GM12878 (cell line): ENCODE measurements at regions not wholly inside any gene's neighbourhood (a gene's known extent, or its start where the extent isn't known, plus 50 kb on each side); places are given as distances from the start of the nearest gene placed in this dataset.

Source experiments
- ATAC-seq: fragments of 200-7000 bp; cut with Tn5 transposase; 3 replicates; pipeline ENCODE4 v1.9.1; 2020; ENCODE audit warnings: mild to moderate bottlenecking, moderate library complexity
- BruUV-seq: library from RNA; stranded (reverse); fragments of 400-500 nt; replicated peaks from 2 replicates; lab custom pipeline; 2021; lab: Mats Ljungman, UMichigan
- CTCF ChIA-PET: fragments of 300-600 bp; sonication (Branson Sonifier 250); formaldehyde crosslinking; extraction: SDS; loops from one replicate; lab custom pipeline; 2021; ENCODE audit warnings: inconsistent platforms; lab: Yijun Ruan, JAX
- POLR2A ChIA-PET: fragments of 350-600 bp; formaldehyde crosslinking; extraction: SDS; loops from one replicate; lab custom pipeline; 2021; ENCODE audit warnings: inconsistent platforms; lab: Charles Lee
- RAD21 ChIA-PET: fragments of 300-600 bp; sonication (Branson Sonifier 250); formaldehyde crosslinking; loops from one replicate; lab custom pipeline; 2023; ENCODE audit warnings: antibody characterized with exemption; ENCODE audit not compliant: unreplicated experiment; lab: Charles Lee
- SMC1A ChIA-PET: fragments of 300-600 bp; sonication (Branson Sonifier 250); formaldehyde crosslinking; loops from one replicate; lab custom pipeline; 2023; ENCODE audit not compliant: unreplicated experiment, uncharacterized antibody; lab: Charles Lee
- DNase-seq: peaks from one replicate; pipeline ENCODE4 v3.0.0-alpha.2; 2011; ENCODE audit warnings: low read depth, low spot score
- FAIRE-seq: peaks from 3 replicates; lab custom pipeline; 2011; peaks lifted over from hg19 to GRCh38; lab: Jason Lieb, UNC
- H2AFZ ChIP-seq: 2 replicates; pipeline ENCODE4 v1.6.0; 2011; ENCODE audit warnings: low read depth, low read length, control low read depth; ENCODE audit not compliant: control insufficient read depth
- H3K27ac ChIP-seq: 2 replicates; pipeline ENCODE4 v1.5.1; 2011; ENCODE audit warnings: control low read depth; ENCODE audit not compliant: control insufficient read depth, insufficient read depth
- H3K27me3 ChIP-seq, 2 experiments: replicated peaks in 1 of 2; 2 replicates each; pipeline versions ENCODE4 v1.6.0 to v1.6.1; 2011; ENCODE audit warnings: low read length in 1 of 2; ENCODE audit not compliant: control insufficient read depth in 2 of 2, insufficient read depth in 2 of 2
- H3K36me3 ChIP-seq, 2 experiments: 2 replicates each; pipeline ENCODE4 v1.5.1; 2011; ENCODE audit warnings: low read length in 1 of 2; ENCODE audit not compliant: control insufficient read depth in 2 of 2, insufficient read depth in 2 of 2
- H3K4me1 ChIP-seq: 2 replicates; pipeline ENCODE4 v1.6.1; 2011; ENCODE audit warnings: mild to moderate bottlenecking, low read length, moderate library complexity, mixed read lengths; ENCODE audit not compliant: control insufficient read depth, insufficient read depth
- H3K4me2 ChIP-seq: 2 replicates; pipeline ENCODE4 v1.6.0; 2011; ENCODE audit warnings: control low read depth; ENCODE audit not compliant: control insufficient read depth, insufficient read depth
- H3K4me3 ChIP-seq: fragments of 200-600 bp; sonication (generic); 2 replicates; pipeline ENCODE4 v1.5.1; 2016
- H3K79me2 ChIP-seq: 2 replicates; pipeline ENCODE4 v1.6.0; 2011; ENCODE audit warnings: low read length; ENCODE audit not compliant: control insufficient read depth, insufficient read depth
- H3K9ac ChIP-seq: 2 replicates; pipeline ENCODE4 v1.8.0; 2011; ENCODE audit warnings: low read length, control low read depth, mixed read lengths; ENCODE audit not compliant: control insufficient read depth, insufficient read depth
- H3K9me3 ChIP-seq: replicated peaks from 3 replicates; pipeline ENCODE4 v1.5.1; 2011; ENCODE audit warnings: mild to moderate bottlenecking, low read length; ENCODE audit not compliant: control insufficient read depth, insufficient read depth
- H4K20me1 ChIP-seq: 2 replicates; pipeline ENCODE4 v1.6.0; 2011; ENCODE audit not compliant: control insufficient read depth, insufficient read depth
- BCLAF1 ChIP-seq: fragments of 450-650 bp; IDR thresholded peaks from 2 replicates; pipeline ENCODE4 v1.6.1; 2017; ENCODE audit warnings: antibody characterized with exemption, mild to moderate bottlenecking, moderate library complexity
- CREB1 ChIP-seq: IDR thresholded peaks from 2 replicates; pipeline ENCODE4 v1.6.1; 2012; ENCODE audit warnings: low read depth, mild to moderate bottlenecking, inconsistent platforms
- CTCF ChIP-seq, 3 experiments: IDR thresholded peaks in 2 of 3; conservative IDR thresholded peaks in 1 of 3; 2 replicates each; pipeline ENCODE4 v1.5.1; 2011; ENCODE audit warnings: low read depth in 3 of 3, low read length in 3 of 3, mild to moderate bottlenecking in 3 of 3, control low read depth in 2 of 3, moderate library complexity in 2 of 3, inconsistent platforms in 1 of 3, mixed read lengths in 1 of 3; ENCODE audit not compliant: control insufficient read depth in 2 of 3, insufficient read depth in 1 of 3; ENCODE audit errors: extremely low read depth in 1 of 3
- FOS ChIP-seq: IDR thresholded peaks from 3 replicates; pipeline ENCODE4 v1.6.1; 2011; ENCODE audit warnings: borderline replicate concordance; ENCODE audit not compliant: insufficient read length; ENCODE audit errors: extremely low read depth
- MYC ChIP-seq: IDR thresholded peaks from 2 replicates; pipeline ENCODE4 v1.6.1; 2011; ENCODE audit warnings: mild to moderate bottlenecking, low read length, moderate library complexity, inconsistent platforms; ENCODE audit not compliant: insufficient read depth, insufficient replicate concordance, insufficient read length, severe bottlenecking
- SIX5 ChIP-seq: IDR thresholded peaks from 2 replicates; pipeline ENCODE4 v1.6.1; 2011; ENCODE audit warnings: mild to moderate bottlenecking, low read depth, low read length, moderate library complexity; ENCODE audit not compliant: severe bottlenecking
- SP1 ChIP-seq: IDR thresholded peaks from one replicate; pipeline ENCODE4 v1.6.1; 2011; ENCODE audit warnings: low read depth, low read length
- SRF ChIP-seq, 2 experiments: IDR thresholded peaks; 2 replicates each; pipeline ENCODE4 v1.6.1; 2011; ENCODE audit warnings: low read depth in 2 of 2, low read length in 2 of 2, mild to moderate bottlenecking in 1 of 2, moderate library complexity in 1 of 2
- STAT1 ChIP-seq: fragments of 450-650 bp; conservative IDR thresholded peaks from 2 replicates; pipeline ENCODE4 v1.6.1; 2014; ENCODE audit warnings: antibody characterized with exemption, mild to moderate bottlenecking
- ZBED1 ChIP-seq: IDR thresholded peaks from 2 replicates; pipeline ENCODE4 v1.6.1; 2016; ENCODE audit warnings: borderline replicate concordance
- WGBS: methylation state at CpG from one replicate; pipeline ENCODE4 v1.1.6; 2016; ENCODE audit warnings: low lambda C conversion rate; ENCODE audit not compliant: insufficient replicate concordance, insufficient coverage; ENCODE audit errors: missing lambda C conversion rate; 5-methylcytosine and 5-hydroxymethylcytosine counted together
- in situ Hi-C: fragments of 300-500 bp; cut with MboI; formaldehyde crosslinking; loops from 9 replicates; pipeline ENCODE4 v1.14.3; 2018; ENCODE audit warnings: mixed read lengths
- intact Hi-C: fragments of 100-400 bp; cut with micrococcal nuclease; formaldehyde crosslinking; loops from one replicate; pipeline ENCODE4 v1.14.2; 2022; ENCODE audit not compliant: unreplicated experiment
- TF ChIP-seq, protein P1 (sequence below): fragments of 450-650 bp; IDR thresholded peaks from 2 replicates; pipeline ENCODE4 v1.6.1; 2017; ENCODE audit warnings: low read depth, mild to moderate bottlenecking, moderate library complexity
- TF ChIP-seq, protein P2 (sequence below): fragments of 450-650 bp; IDR thresholded peaks from 2 replicates; pipeline ENCODE4 v1.6.1; 2016; ENCODE audit warnings: mild to moderate bottlenecking
- TF ChIP-seq, protein P3 (sequence below): fragments of 450-650 bp; IDR thresholded peaks from 2 replicates; pipeline ENCODE4 v1.6.1; 2018; ENCODE audit warnings: borderline replicate concordance, mild to moderate bottlenecking; ENCODE audit not compliant: partially characterized antibody

- H3K9ac ChIP-seq, result no peak overlapping the region
- ATAC-seq (no peak), DNase-seq (no peak), FAIRE-seq (no peak)
- H3K27ac ChIP-seq, result no peak overlapping the region
- no peaks in the 10 kb centered on the region for H3K79me2 ChIP-seq
- ChIA-PET CTCF (no interaction called here), POLR2A (no interaction called here), SMC1A (no interaction called here), RAD21 (no interaction called here)
- no peak overlapping the region for H3K4me3 ChIP-seq
- H2AFZ ChIP-seq, result no peak overlapping the region
- H3K9me3 ChIP-seq, result no peaks in the 10 kb centered on the region
- no peak overlapping the region for H3K4me2 ChIP-seq
- in situ Hi-C loops (no loop called here), intact Hi-C loops (no loop called here)
- no peaks in the 10 kb centered on the region for H3K4me1 ChIP-seq
- no peaks in the 10 kb centered on the region for H4K20me1 ChIP-seq
- 20% methylated on average over 2 of the region's 2 CpGs for WGBS
- no peaks in the 10 kb centered on the region for H3K27me3 ChIP-seq
- no peaks in the 10 kb centered on the region for H3K36me3 ChIP-seq
- no TSS peak for BruUV-seq
- TF ChIP-seq, protein P1, sequence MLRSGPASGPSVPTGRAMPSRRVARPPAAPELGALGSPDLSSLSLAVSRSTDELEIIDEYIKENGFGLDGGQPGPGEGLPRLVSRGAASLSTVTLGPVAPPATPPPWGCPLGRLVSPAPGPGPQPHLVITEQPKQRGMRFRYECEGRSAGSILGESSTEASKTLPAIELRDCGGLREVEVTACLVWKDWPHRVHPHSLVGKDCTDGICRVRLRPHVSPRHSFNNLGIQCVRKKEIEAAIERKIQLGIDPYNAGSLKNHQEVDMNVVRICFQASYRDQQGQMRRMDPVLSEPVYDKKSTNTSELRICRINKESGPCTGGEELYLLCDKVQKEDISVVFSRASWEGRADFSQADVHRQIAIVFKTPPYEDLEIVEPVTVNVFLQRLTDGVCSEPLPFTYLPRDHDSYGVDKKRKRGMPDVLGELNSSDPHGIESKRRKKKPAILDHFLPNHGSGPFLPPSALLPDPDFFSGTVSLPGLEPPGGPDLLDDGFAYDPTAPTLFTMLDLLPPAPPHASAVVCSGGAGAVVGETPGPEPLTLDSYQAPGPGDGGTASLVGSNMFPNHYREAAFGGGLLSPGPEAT, result no peak
- TF ChIP-seq CTCF (IDR thresholded peaks at IDR 0.05 in 2 of 3, conservative IDR thresholded peaks at IDR 0.05 in 1 of 3; ENCODE audit: control insufficient read depth in 2 of 3, extremely low read depth in 1 of 3, insufficient read depth in 1 of 3, low read depth in 3 of 3, low read length in 3 of 3) (no peak), SP1 (no peak), BCLAF1 (no peak), SIX5 (no peak), CREB1 (no peak), STAT1 (no peak), ZBED1 (no peak), MYC (no peak), SRF (IDR thresholded peaks at IDR 0.05; ENCODE audit: low read depth in 2 of 2, low read length in 2 of 2) (no peak), FOS (no peak)
- TF ChIP-seq, protein P2, sequence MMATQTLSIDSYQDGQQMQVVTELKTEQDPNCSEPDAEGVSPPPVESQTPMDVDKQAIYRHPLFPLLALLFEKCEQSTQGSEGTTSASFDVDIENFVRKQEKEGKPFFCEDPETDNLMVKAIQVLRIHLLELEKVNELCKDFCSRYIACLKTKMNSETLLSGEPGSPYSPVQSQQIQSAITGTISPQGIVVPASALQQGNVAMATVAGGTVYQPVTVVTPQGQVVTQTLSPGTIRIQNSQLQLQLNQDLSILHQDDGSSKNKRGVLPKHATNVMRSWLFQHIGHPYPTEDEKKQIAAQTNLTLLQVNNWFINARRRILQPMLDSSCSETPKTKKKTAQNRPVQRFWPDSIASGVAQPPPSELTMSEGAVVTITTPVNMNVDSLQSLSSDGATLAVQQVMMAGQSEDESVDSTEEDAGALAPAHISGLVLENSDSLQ, result no peak
- TF ChIP-seq, protein P3, sequence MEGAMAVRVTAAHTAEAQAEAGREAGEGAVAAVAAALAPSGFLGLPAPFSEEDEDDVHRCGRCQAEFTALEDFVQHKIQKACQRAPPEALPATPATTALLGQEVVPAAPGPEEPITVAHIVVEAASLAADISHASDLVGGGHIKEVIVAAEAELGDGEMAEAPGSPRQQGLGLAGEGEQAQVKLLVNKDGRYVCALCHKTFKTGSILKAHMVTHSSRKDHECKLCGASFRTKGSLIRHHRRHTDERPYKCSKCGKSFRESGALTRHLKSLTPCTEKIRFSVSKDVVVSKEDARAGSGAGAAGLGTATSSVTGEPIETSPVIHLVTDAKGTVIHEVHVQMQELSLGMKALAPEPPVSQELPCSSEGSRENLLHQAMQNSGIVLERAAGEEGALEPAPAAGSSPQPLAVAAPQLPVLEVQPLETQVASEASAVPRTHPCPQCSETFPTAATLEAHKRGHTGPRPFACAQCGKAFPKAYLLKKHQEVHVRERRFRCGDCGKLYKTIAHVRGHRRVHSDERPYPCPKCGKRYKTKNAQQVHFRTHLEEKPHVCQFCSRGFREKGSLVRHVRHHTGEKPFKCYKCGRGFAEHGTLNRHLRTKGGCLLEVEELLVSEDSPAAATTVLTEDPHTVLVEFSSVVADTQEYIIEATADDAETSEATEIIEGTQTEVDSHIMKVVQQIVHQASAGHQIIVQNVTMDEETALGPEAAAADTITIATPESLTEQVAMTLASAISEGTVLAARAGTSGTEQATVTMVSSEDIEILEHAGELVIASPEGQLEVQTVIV, result no peak
Measured at GRCh38 chr18:1056404-1056803, 151.7 kb downstream of the ADCYAP1 start.
